Keratinocyte (primary cell): ENCODE measurements at regions not wholly inside any gene's neighbourhood (a gene's known extent, or its start where the extent isn't known, plus 50 kb on each side); places are given as distances from the start of the nearest gene placed in this dataset.

Experiments
- DNase-seq: peaks from one replicate; pipeline ENCODE4 v3.0.0-alpha.2; 2011; ENCODE audit warnings: low read depth, missing footprints, low spot score
- FAIRE-seq: peaks from 2 replicates; lab custom pipeline; 2011; peaks lifted over from hg19 to GRCh38; lab: Jason Lieb, UNC
- H2AFZ ChIP-seq: 2 replicates; pipeline ENCODE4 v1.6.0; 2012; ENCODE audit warnings: low read length, control low read depth, inconsistent platforms; ENCODE audit not compliant: control insufficient read depth
- H3K27ac ChIP-seq: 2 replicates; pipeline ENCODE4 v1.5.1; 2011; ENCODE audit warnings: low read length; ENCODE audit not compliant: control insufficient read depth, insufficient read depth
- H3K27me3 ChIP-seq: 3 replicates; pipeline ENCODE4 v1.6.0; 2011; ENCODE audit warnings: low read length; ENCODE audit not compliant: control insufficient read depth, insufficient read depth; ENCODE audit errors: extremely low read depth
- H3K36me3 ChIP-seq, 2 experiments: 2 replicates in 1 of 2; 3 replicates in 1 of 2; pipeline ENCODE4 v1.5.1; 2011; ENCODE audit warnings: low read length in 2 of 2, mild to moderate bottlenecking in 1 of 2; ENCODE audit not compliant: control insufficient read depth in 2 of 2, insufficient read depth in 2 of 2; ENCODE audit errors: extremely low read depth in 1 of 2
- H3K4me1 ChIP-seq: 3 replicates; pipeline ENCODE4 v1.5.1; 2011; ENCODE audit warnings: low read length; ENCODE audit not compliant: control insufficient read depth, insufficient read depth; ENCODE audit errors: extremely low read depth
- H3K4me2 ChIP-seq: 3 replicates; pipeline ENCODE4 v1.6.0; 2011; ENCODE audit warnings: low read depth, low read length; ENCODE audit not compliant: control insufficient read depth, insufficient read depth; ENCODE audit errors: extremely low read depth
- H3K4me3 ChIP-seq, 3 experiments: fragments of 200-600 bp in 1 of 3; sonication (generic) in 1 of 3; 2 replicates in 2 of 3; 3 replicates in 1 of 3; pipeline ENCODE4 v1.5.1; 2011 to 2016; ENCODE audit warnings: low read length in 3 of 3, mild to moderate bottlenecking in 3 of 3, control low read depth in 2 of 3, inconsistent platforms in 1 of 3, low read depth in 1 of 3, mixed read lengths in 1 of 3, mixed run types in 1 of 3, moderate library complexity in 1 of 3; ENCODE audit not compliant: control insufficient read depth in 2 of 3, insufficient read depth in 2 of 3; ENCODE audit errors: extremely low read depth in 1 of 3
- H3K79me2 ChIP-seq: 2 replicates; pipeline ENCODE4 v1.6.0; 2012; ENCODE audit warnings: low read length; ENCODE audit not compliant: control insufficient read depth, insufficient read depth
- H3K9ac ChIP-seq: 3 replicates; pipeline ENCODE4 v1.6.0; 2011; ENCODE audit warnings: low read length; ENCODE audit not compliant: control insufficient read depth, insufficient read depth; ENCODE audit errors: extremely low read depth
- H3K9me1 ChIP-seq: 3 replicates; pipeline ENCODE4 v1.6.0; 2011; ENCODE audit warnings: low read length; ENCODE audit not compliant: control insufficient read depth, insufficient read depth; ENCODE audit errors: extremely low read depth
- H3K9me3 ChIP-seq: 2 replicates; pipeline ENCODE4 v1.5.1; 2012; ENCODE audit warnings: low read depth, low read length; ENCODE audit not compliant: control insufficient read depth
- H4K20me1 ChIP-seq: 3 replicates; pipeline ENCODE4 v1.6.0; 2011; ENCODE audit warnings: low read length; ENCODE audit not compliant: control insufficient read depth, insufficient read depth; ENCODE audit errors: extremely low read depth
- CTCF ChIP-seq, 3 experiments: IDR thresholded peaks in 1 of 3; conservative IDR thresholded peaks in 1 of 3; optimal IDR thresholded peaks in 1 of 3; 2 replicates in 2 of 3; 3 replicates in 1 of 3; pipeline versions ENCODE3 to v1.5.1; 2011; ENCODE audit warnings: low read length in 3 of 3, mild to moderate bottlenecking in 3 of 3, moderate library complexity in 2 of 3, control low read depth in 1 of 3, inconsistent platforms in 1 of 3; ENCODE audit not compliant: insufficient read depth in 2 of 3; ENCODE audit errors: extremely low read depth in 1 of 3
- EZH2 ChIP-seq: IDR thresholded peaks from one replicate; pipeline ENCODE4 v1.6.1; 2012; ENCODE audit warnings: inconsistent platforms, mild to moderate bottlenecking, low read length, moderate library complexity
- dilution Hi-C: fragments of 300-500 bp; cut with MboI; formaldehyde crosslinking; loops from one replicate; pipeline ENCODE4 v1.7.0; 2020; ENCODE audit warnings: low sequenced_read_pairs; ENCODE audit not compliant: extremely low pct_ligation_motif_present

- Histone ChIP-seq H3K9ac (no peak overlapping the region), H3K27me3 (no peaks in the 10 kb centered on the region), H3K4me1 (peaks cover 12% of the 10 kb centered on the region), H3K27ac (no peak overlapping the region), H3K4me2 (no peak overlapping the region), H3K4me3 (no peak overlapping the region), H3K9me3 (no peaks in the 10 kb centered on the region), H3K36me3 (no peaks in the 10 kb centered on the region), H3K79me2 (no peaks in the 10 kb centered on the region), H2AFZ (no peak overlapping the region), H3K9me1 (no peaks in the 10 kb centered on the region), H4K20me1 (no peaks in the 10 kb centered on the region)
- dilution Hi-C loops = no loop called here
- no peak for FAIRE-seq
- no peak for DNase-seq
- TF ChIP-seq EZH2 (no peak), CTCF (optimal IDR thresholded peaks at IDR 0.05 in 1 of 3, IDR thresholded peaks at IDR 0.05 in 1 of 3, conservative IDR thresholded peaks at IDR 0.05 in 1 of 3; ENCODE audit: extremely low read depth in 1 of 3, insufficient read depth in 2 of 3, low read length in 3 of 3) (no peak)
These were observed 163.1 kb downstream of the LY86 start for GRCh38 chr6:6751619-6752023.

- FAIRE-seq = no peak
- Histone ChIP-seq H4K20me1 (no peaks in the 10 kb centered on the region), H3K27ac (no peak overlapping the region), H3K9me1 (no peaks in the 10 kb centered on the region), H3K9me3 (no peaks in the 10 kb centered on the region), H3K9ac (no peak overlapping the region), H3K4me3 (no peak overlapping the region), H2AFZ (no peak overlapping the region), H3K36me3 (no peaks in the 10 kb centered on the region), H3K27me3 (no peaks in the 10 kb centered on the region), H3K79me2 (no peaks in the 10 kb centered on the region), H3K4me1 (peaks cover 12% of the 10 kb centered on the region), H3K4me2 (no peak overlapping the region)
- TF ChIP-seq EZH2 = no peak
- TF ChIP-seq CTCF (optimal IDR thresholded peaks at IDR 0.05 in 1 of 3, IDR thresholded peaks at IDR 0.05 in 1 of 3, conservative IDR thresholded peaks at IDR 0.05 in 1 of 3; ENCODE audit: extremely low read depth in 1 of 3, insufficient read depth in 2 of 3, low read length in 3 of 3) = no peak
- dilution Hi-C loops = no loop called here
- no peak for DNase-seq
These were observed 163.6 kb downstream of the LY86 start for GRCh38 chr6:6752129-6752528.
